Uterus (tissue), 2 donors: ENCODE measurements at regions not wholly inside any gene's neighbourhood (a gene's known extent, or its start where the extent isn't known, plus 50 kb on each side); places are given as distances from the start of the nearest gene placed in this dataset.
"Not testable (repeated sequence)": the region's sequence is repeated elsewhere in the genome, so short reads cannot be mapped to it uniquely, and the experiment has no call there.

Experiments used
- POLR2A ChIP-seq, 2 donors: fragments of 450-650 bp; IDR thresholded peaks; one replicate each; pipeline ENCODE4 v1.6.1; 2016; ENCODE audit warnings: antibody characterized with exemption in 2 of 2, mild to moderate bottlenecking in 1 of 2, moderate library complexity in 1 of 2
- TF ChIP-seq, protein P1 (sequence below), 4 experiments: fragments of 200-600 bp in 2 of 4; fragments of 450-650 bp in 2 of 4; sonication (generic) in 2 of 4; IDR thresholded peaks; one replicate each; pipeline ENCODE4 v1.5.1; 2016 to 2019; ENCODE audit warnings: antibody characterized with exemption in 4 of 4, mild to moderate bottlenecking in 2 of 4, moderate library complexity in 1 of 4

DNA sequence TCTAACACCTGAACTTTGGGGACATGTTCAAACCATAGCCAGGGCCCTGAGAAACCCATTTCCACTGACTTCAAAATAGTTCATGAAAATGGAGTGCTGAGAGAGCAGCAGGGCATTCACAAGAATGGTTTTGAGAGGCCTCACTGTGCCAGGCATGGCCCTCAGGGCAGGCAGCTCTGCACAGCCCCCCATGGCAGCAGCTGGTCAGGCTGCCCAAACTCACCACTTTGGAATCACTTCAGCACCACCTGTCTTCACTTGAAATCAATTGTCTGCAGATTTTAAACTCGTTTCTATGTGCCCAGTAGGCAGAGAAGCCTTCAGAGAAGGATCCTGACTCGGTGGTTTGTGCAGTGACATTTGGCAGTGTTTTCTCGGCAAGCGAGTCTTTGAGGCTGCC lies 73.8 kb upstream of the SAMD11 start:
- TF ChIP-seq, protein P1, sequence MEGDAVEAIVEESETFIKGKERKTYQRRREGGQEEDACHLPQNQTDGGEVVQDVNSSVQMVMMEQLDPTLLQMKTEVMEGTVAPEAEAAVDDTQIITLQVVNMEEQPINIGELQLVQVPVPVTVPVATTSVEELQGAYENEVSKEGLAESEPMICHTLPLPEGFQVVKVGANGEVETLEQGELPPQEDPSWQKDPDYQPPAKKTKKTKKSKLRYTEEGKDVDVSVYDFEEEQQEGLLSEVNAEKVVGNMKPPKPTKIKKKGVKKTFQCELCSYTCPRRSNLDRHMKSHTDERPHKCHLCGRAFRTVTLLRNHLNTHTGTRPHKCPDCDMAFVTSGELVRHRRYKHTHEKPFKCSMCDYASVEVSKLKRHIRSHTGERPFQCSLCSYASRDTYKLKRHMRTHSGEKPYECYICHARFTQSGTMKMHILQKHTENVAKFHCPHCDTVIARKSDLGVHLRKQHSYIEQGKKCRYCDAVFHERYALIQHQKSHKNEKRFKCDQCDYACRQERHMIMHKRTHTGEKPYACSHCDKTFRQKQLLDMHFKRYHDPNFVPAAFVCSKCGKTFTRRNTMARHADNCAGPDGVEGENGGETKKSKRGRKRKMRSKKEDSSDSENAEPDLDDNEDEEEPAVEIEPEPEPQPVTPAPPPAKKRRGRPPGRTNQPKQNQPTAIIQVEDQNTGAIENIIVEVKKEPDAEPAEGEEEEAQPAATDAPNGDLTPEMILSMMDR (IDR thresholded peaks at IDR 0.05), result not testable (repeated sequence)
- not testable (repeated sequence) for TF ChIP-seq POLR2A (IDR thresholded peaks at IDR 0.05)
